ENCODE measurements at regions not wholly inside any gene's neighbourhood (a gene's known extent, or its start where the extent isn't known, plus 50 kb on each side); places are given as distances from the start of the nearest gene placed in this dataset.

DNA sequence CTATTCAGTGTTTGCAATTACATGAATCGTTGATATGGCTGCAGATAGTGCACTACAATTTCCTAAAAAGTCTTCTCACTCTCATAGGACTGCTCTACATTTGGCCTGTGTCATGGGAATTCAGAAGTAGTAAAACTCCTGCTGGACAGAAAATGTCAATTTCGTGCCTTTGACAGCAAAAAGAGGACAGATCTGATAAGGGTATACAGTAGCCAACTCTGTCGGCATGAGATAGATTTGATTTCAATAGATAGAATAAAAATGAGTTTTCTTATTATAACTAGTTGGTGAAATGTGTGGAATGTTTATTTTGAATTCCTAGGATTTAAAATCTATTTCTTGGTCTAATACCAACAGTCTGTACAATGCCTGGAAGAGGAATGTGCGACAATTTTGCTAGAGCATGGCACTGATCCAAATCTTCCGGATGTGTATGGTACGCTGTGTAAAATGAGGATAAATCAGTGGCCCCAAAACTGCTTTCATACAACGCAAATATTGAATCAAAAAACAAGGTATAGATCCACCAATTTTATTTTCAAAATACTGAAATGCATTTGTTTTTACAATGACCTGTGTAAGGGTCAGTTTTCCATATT is 133.5 kb upstream of the CDK13 start:
- no peak for TF ChIP-seq CTCF (IDR thresholded peaks at IDR 0.05; ENCODE audit: poor library complexity)
- TF ChIP-seq EZH2phosphoT487 (IDR thresholded peaks at IDR 0.05; ENCODE audit: low read depth, severe bottlenecking, unreplicated experiment) = no peak

All from hepatocyte (in vitro differentiated cells).